ENCODE measurements at regions not wholly inside any gene's neighbourhood (a gene's known extent, or its start where the extent isn't known, plus 50 kb on each side); places are given as distances from the start of the nearest gene placed in this dataset.
"Not testable (repeated sequence)": the region's sequence is repeated elsewhere in the genome, so short reads cannot be mapped to it uniquely, and the experiment has no call there.

- DNase-seq (no peak), ATAC-seq (no peak)
- Mint-ChIP-seq H3K4me1 (ENCODE audit: low read depth) (no peaks in the 10 kb centered on the region), H3K9me3 (no peaks in the 10 kb centered on the region), H3K27me3 (ENCODE audit: low read depth) (peaks cover 11% of the 10 kb centered on the region), H3K36me3 (ENCODE audit: insufficient read depth) (no peaks in the 10 kb centered on the region), H3K4me3 (no peak overlapping the region)
Measured at GRCh38 chr1:4218619-4219018, 318.5 kb upstream of the C1orf174 start.

GRCh38 chr1:4219111-4219510 lies 319.0 kb upstream of the C1orf174 start:
- H3K36me3 Mint-ChIP-seq (ENCODE audit: insufficient read depth): no peaks in the 10 kb centered on the region
- DNase-seq (no peak), ATAC-seq (no peak)
- no peaks in the 10 kb centered on the region for H3K4me1 Mint-ChIP-seq (ENCODE audit: low read depth)
- no peak overlapping the region for H3K4me3 Mint-ChIP-seq
- H3K9me3 Mint-ChIP-seq: no peaks in the 10 kb centered on the region
- peaks cover 11% of the 10 kb centered on the region for H3K27me3 Mint-ChIP-seq (ENCODE audit: low read depth)

- Mint-ChIP-seq H3K27me3 (ENCODE audit: low read depth) (peaks cover 8% of the 10 kb centered on the region), H3K4me3 (no peak overlapping the region), H3K4me1 (ENCODE audit: low read depth) (no peaks in the 10 kb centered on the region), H3K9me3 (no peaks in the 10 kb centered on the region), H3K36me3 (ENCODE audit: insufficient read depth) (no peaks in the 10 kb centered on the region)
- DNase-seq (no peak), ATAC-seq (no peak)
Measured at GRCh38 chr1:4219826-4220225, 319.8 kb upstream of the C1orf174 start.

- Mint-ChIP-seq H3K4me3 (no peak overlapping the region), H3K9me3 (no peaks in the 10 kb centered on the region), H3K4me1 (ENCODE audit: low read depth) (no peaks in the 10 kb centered on the region), H3K27me3 (ENCODE audit: low read depth) (peaks cover 4% of the 10 kb centered on the region), H3K36me3 (ENCODE audit: insufficient read depth) (no peaks in the 10 kb centered on the region)
- no peak for DNase-seq
- ATAC-seq: no peak
Measured at GRCh38 chr1:4220362-4220761, 320.3 kb upstream of the C1orf174 start.

GRCh38 chr1:4221107-4221506 lies 321.0 kb upstream of the C1orf174 start:
- H3K4me1 Mint-ChIP-seq (ENCODE audit: low read depth): no peaks in the 10 kb centered on the region
- H3K36me3 Mint-ChIP-seq (ENCODE audit: insufficient read depth): no peaks in the 10 kb centered on the region
- no peak for DNase-seq
- no peak for ATAC-seq
- H3K27me3 Mint-ChIP-seq (ENCODE audit: low read depth): peaks cover 4% of the 10 kb centered on the region
- no peaks in the 10 kb centered on the region for H3K9me3 Mint-ChIP-seq
- no peak overlapping the region for H3K4me3 Mint-ChIP-seq

- H3K27me3 Mint-ChIP-seq (ENCODE audit: low read depth): peaks cover 11% of the 10 kb centered on the region
- no peak overlapping the region for H3K4me3 Mint-ChIP-seq
- DNase-seq (no peak), ATAC-seq (no peak)
- no peaks in the 10 kb centered on the region for H3K36me3 Mint-ChIP-seq (ENCODE audit: insufficient read depth)
- H3K9me3 Mint-ChIP-seq: no peaks in the 10 kb centered on the region
- H3K4me1 Mint-ChIP-seq (ENCODE audit: low read depth): no peaks in the 10 kb centered on the region
Measured at GRCh38 chr1:4224684-4225467, 324.8 kb upstream of the C1orf174 start.

- Mint-ChIP-seq H3K27me3 (ENCODE audit: low read depth) (peaks cover 14% of the 10 kb centered on the region), H3K4me1 (ENCODE audit: low read depth) (no peaks in the 10 kb centered on the region), H3K4me3 (no peak overlapping the region), H3K9me3 (no peaks in the 10 kb centered on the region), H3K36me3 (ENCODE audit: insufficient read depth) (no peaks in the 10 kb centered on the region)
- DNase-seq: no peak
- ATAC-seq: no peak
Measured at GRCh38 chr1:4227986-4228385, 327.9 kb upstream of the C1orf174 start.

GRCh38 chr1:4253935-4254334 lies 353.9 kb upstream of the C1orf174 start:
- H3K4me3 Mint-ChIP-seq: no peak overlapping the region

GRCh38 chr1:4256351-4256750 lies 356.3 kb upstream of the C1orf174 start:
- Mint-ChIP-seq H3K4me3 (no peak overlapping the region), H3K27me3 (ENCODE audit: low read depth) (peaks cover 11% of the 10 kb centered on the region), H3K4me1 (ENCODE audit: low read depth) (no peaks in the 10 kb centered on the region), H3K9me3 (peaks cover 23% of the 10 kb centered on the region), H3K36me3 (ENCODE audit: insufficient read depth) (no peaks in the 10 kb centered on the region)
- DNase-seq: no peak
- no peak for ATAC-seq

More at GRCh38 chr1:4253935-4254334, 353.9 kb upstream of the C1orf174 start:
- DNase-seq (no peak), ATAC-seq (no peak)
- Mint-ChIP-seq H3K27me3 (ENCODE audit: low read depth) (peaks cover 20% of the 10 kb centered on the region), H3K4me1 (ENCODE audit: low read depth) (no peaks in the 10 kb centered on the region), H3K36me3 (ENCODE audit: insufficient read depth) (no peaks in the 10 kb centered on the region), H3K9me3 (peaks cover 19% of the 10 kb centered on the region)

GRCh38 chr1:4258146-4258777 lies 358.2 kb upstream of the C1orf174 start:
- ATAC-seq; DNase-seq; H3K4me1 Mint-ChIP-seq (ENCODE audit: low read depth); H3K36me3 Mint-ChIP-seq (ENCODE audit: insufficient read depth); H3K4me3 Mint-ChIP-seq: not testable (repeated sequence)
- peaks cover 23% of the 10 kb centered on the region for H3K9me3 Mint-ChIP-seq
- H3K27me3 Mint-ChIP-seq (ENCODE audit: low read depth): peaks cover 14% of the 10 kb centered on the region

GRCh38 chr1:4261327-4261726 lies 361.3 kb upstream of the C1orf174 start:
- DNase-seq (no peak), ATAC-seq (no peak)
- Mint-ChIP-seq H3K36me3 (ENCODE audit: insufficient read depth) (no peaks in the 10 kb centered on the region), H3K9me3 (peaks cover 23% of the 10 kb centered on the region), H3K27me3 (ENCODE audit: low read depth) (peaks cover 19% of the 10 kb centered on the region), H3K4me1 (ENCODE audit: low read depth) (no peaks in the 10 kb centered on the region), H3K4me3 (no peak overlapping the region)

GRCh38 chr1:4262665-4263064 lies 362.6 kb upstream of the C1orf174 start:
- H3K4me3 Mint-ChIP-seq: no peak overlapping the region
- no peaks in the 10 kb centered on the region for H3K36me3 Mint-ChIP-seq (ENCODE audit: insufficient read depth)
- DNase-seq (no peak), ATAC-seq (no peak)
- H3K9me3 Mint-ChIP-seq: peaks cover 15% of the 10 kb centered on the region
- no peaks in the 10 kb centered on the region for H3K4me1 Mint-ChIP-seq (ENCODE audit: low read depth)
- H3K27me3 Mint-ChIP-seq (ENCODE audit: low read depth): peaks cover 19% of the 10 kb centered on the region

GRCh38 chr1:4263699-4264098 lies 363.6 kb upstream of the C1orf174 start:
- peaks cover 7% of the 10 kb centered on the region for H3K9me3 Mint-ChIP-seq

GRCh38 chr1:4265836-4266235 lies 365.8 kb upstream of the C1orf174 start:
- DNase-seq (no peak), ATAC-seq (no peak)
- H3K27me3 Mint-ChIP-seq (ENCODE audit: low read depth): peaks cover 19% of the 10 kb centered on the region
- H3K4me3 Mint-ChIP-seq: no peak overlapping the region
- no peaks in the 10 kb centered on the region for H3K4me1 Mint-ChIP-seq (ENCODE audit: low read depth)
- H3K9me3 Mint-ChIP-seq: peaks cover 2% of the 10 kb centered on the region
- H3K36me3 Mint-ChIP-seq (ENCODE audit: insufficient read depth): no peaks in the 10 kb centered on the region

More at GRCh38 chr1:4263699-4264098, 363.6 kb upstream of the C1orf174 start:
- ATAC-seq (no peak), DNase-seq (no peak)
- no peaks in the 10 kb centered on the region for H3K36me3 Mint-ChIP-seq (ENCODE audit: insufficient read depth)
- H3K4me1 Mint-ChIP-seq (ENCODE audit: low read depth): no peaks in the 10 kb centered on the region
- H3K27me3 Mint-ChIP-seq (ENCODE audit: low read depth): peaks cover 19% of the 10 kb centered on the region
- no peak overlapping the region for H3K4me3 Mint-ChIP-seq
